LNCAP (cell line): ENCODE measurements at regions not wholly inside any gene's neighbourhood (a gene's known extent, or its start where the extent isn't known, plus 50 kb on each side); places are given as distances from the start of the nearest gene placed in this dataset.

ENCODE experiments used
- CTCF ChIP-seq: fragments of 450-650 bp; IDR thresholded peaks from 2 replicates; pipeline ENCODE4 v1.5.1; 2017; ENCODE audit warnings: mild to moderate bottlenecking

DNA sequence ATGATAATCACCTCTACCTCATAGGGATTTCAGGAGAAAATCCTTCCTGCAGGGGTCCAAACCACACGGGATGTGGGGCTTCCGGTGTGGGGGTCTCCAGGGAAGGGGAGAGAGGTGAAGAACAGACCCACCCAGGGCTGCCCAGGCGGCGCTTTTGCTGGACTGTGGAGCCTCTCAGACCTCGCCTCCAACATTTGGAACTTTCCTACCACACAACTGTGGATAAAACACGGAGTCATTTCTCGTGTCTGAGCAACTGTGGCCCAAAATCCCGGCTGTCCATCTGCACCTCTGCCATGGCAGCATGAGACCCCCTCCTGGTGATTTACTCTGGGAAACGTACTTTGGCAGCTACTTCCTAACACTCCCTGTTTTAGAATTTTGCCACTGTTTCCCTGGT is 307.8 kb upstream of the IRX4 start:
- no peak for TF ChIP-seq CTCF

GRCh38 chr5:2188661-2189060 is 305.9 kb upstream of the IRX4 start:
- no peak for TF ChIP-seq CTCF

- TF ChIP-seq CTCF = no peak
Measured at GRCh38 chr5:2188137-2188536, 305.4 kb upstream of the IRX4 start.

GRCh38 chr5:2187687-2188086 is 305.0 kb upstream of the IRX4 start:
- no peak for TF ChIP-seq CTCF

- no peak for TF ChIP-seq CTCF
Measured at GRCh38 chr5:2187156-2187555, 304.4 kb upstream of the IRX4 start.

DNA sequence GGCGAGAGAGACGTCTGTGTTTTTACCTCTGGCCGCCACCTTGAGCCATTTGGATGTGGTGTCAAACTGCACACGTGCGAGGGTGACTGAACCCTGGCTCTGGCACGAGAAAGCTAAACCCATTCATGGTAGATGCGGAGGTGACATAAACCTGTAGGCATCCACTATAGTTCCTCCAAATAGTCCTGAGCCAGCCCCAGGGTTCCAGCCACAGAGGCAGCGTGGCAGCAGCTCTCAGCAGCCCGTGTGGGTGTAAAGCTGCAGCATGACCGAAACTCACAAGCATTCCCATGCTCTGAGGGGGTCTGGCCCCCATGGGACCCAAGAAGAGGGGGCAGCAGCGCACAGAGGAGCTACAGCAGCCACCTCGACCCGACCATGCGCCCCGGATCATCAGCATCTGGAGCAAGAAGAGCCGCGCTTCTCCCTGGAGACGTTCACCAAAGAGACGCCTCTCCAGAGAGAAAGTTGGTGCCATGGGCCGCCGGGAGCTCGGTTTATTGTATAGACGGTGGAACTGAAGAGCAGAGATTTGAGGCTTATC is 303.8 kb upstream of the IRX4 start:
- no peak for TF ChIP-seq CTCF

DNA sequence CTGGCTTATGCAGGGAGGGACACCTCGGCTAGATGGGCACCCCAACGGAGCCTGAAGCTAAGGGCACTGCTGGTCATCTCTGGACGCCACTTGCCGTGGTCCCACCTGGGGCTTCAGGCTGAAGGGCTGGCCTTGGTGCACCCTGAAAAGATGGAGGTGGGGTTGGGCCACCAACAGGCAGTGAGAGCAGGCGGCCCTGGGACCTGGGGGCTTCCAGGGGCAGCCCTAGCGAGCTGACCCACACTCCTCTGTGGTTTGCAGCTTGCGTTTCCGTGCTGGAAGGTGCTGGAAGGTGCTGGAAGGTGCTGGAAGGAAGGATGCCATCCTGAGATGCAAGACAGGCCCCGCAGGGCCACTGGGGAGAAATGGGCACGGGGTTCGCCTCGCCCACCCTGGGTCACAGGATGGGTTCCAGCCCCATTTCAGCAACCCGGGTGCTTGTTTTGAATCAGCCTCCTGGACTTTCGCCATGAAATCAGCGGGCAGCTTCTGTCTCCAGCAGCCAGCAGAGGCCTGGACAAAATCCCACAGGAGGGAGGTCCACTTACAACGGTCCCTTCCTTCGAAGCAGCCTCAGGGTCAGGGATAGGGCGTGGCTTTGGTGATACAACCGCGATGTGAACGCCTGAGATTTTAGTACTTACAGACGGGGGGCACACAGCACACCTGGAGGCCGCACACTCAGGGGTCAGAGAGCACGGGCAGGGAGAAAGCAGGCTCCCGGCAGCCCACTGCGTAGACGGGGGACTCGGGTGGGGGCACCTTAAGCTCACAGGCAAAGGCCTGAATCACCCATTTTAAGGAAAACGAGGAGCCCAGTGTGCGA is 303.1 kb upstream of the IRX4 start:
- TF ChIP-seq CTCF = no peak
